Smooth muscle cell (in vitro differentiated cells): ENCODE measurements at regions not wholly inside any gene's neighbourhood (a gene's known extent, or its start where the extent isn't known, plus 50 kb on each side); places are given as distances from the start of the nearest gene placed in this dataset.

Source experiments
- DNase-seq: peaks from one replicate; lab custom pipeline; 2025; ENCODE audit not compliant: unreplicated experiment; lab: John Stamatoyannopoulos, UW
- H2AFZ ChIP-seq: fragments of 200-600 bp; sonication (generic); 2 replicates; pipeline ENCODE4 v1.6.0; 2016; ENCODE audit warnings: antibody characterized with exemption, low read depth, mild to moderate bottlenecking
- H3F3A ChIP-seq: fragments of 200-600 bp; sonication (generic); 2 replicates; pipeline ENCODE4 v1.6.0; 2017; ENCODE audit warnings: antibody characterized with exemption, low read depth
- H3K27ac ChIP-seq: fragments of 200-600 bp; sonication (generic); 2 replicates; pipeline ENCODE4 v1.5.1; 2016; ENCODE audit warnings: low read depth, mild to moderate bottlenecking
- H3K27me3 ChIP-seq: fragments of 200-600 bp; sonication (generic); 2 replicates; pipeline ENCODE4 v1.6.1; 2016; ENCODE audit warnings: low read depth, mild to moderate bottlenecking
- H3K36me3 ChIP-seq: fragments of 200-600 bp; sonication (generic); 2 replicates; pipeline ENCODE4 v1.5.1; 2016; ENCODE audit warnings: low read depth
- H3K4me1 ChIP-seq: fragments of 200-600 bp; sonication (generic); 2 replicates; pipeline ENCODE4 v1.5.1; 2016; ENCODE audit warnings: low read depth
- H3K4me2 ChIP-seq: fragments of 200-600 bp; sonication (generic); 2 replicates; pipeline ENCODE4 v1.6.0; 2016; ENCODE audit warnings: mild to moderate bottlenecking
- H3K4me3 ChIP-seq: fragments of 200-600 bp; sonication (generic); 2 replicates; pipeline ENCODE4 v1.5.1; 2016; ENCODE audit warnings: mild to moderate bottlenecking
- H3K79me2 ChIP-seq: fragments of 200-600 bp; sonication (generic); 2 replicates; pipeline ENCODE4 v1.6.0; 2016; ENCODE audit warnings: low read depth, mild to moderate bottlenecking
- H3K9ac ChIP-seq: fragments of 200-600 bp; sonication (generic); 2 replicates; pipeline ENCODE4 v1.6.0; 2016; ENCODE audit warnings: low read depth
- H3K9me3 ChIP-seq: fragments of 200-600 bp; sonication (generic); replicated peaks from 2 replicates; pipeline ENCODE4 v1.5.1; 2016; ENCODE audit warnings: low read depth
- H4K20me1 ChIP-seq: fragments of 200-600 bp; sonication (generic); 2 replicates; pipeline ENCODE4 v1.6.0; 2016; ENCODE audit warnings: low read depth
- CTCF ChIP-seq: fragments of 200-600 bp; sonication (generic); IDR thresholded peaks from 2 replicates; pipeline ENCODE4 v1.5.1; 2017; ENCODE audit warnings: borderline replicate concordance, mild to moderate bottlenecking, antibody characterized with exemption; ENCODE audit not compliant: insufficient read depth, poor library complexity, severe bottlenecking
- WGBS: methylation state at CpG from one replicate; pipeline ENCODE4 v1.1.7; 2016; ENCODE audit warnings: low lambda C conversion rate; 5-methylcytosine and 5-hydroxymethylcytosine counted together

GRCh38 chr2:39532933-39533332 is 95.8 kb upstream of the MAP4K3 start:
- DNase-seq = no peak

GRCh38 chr2:39534095-39534711 is 97.1 kb upstream of the MAP4K3 start:
- H3K27me3 ChIP-seq = no peaks in the 10 kb centered on the region
- H3K36me3 ChIP-seq = no peaks in the 10 kb centered on the region
- peaks cover 25% of the 10 kb centered on the region for H3K4me1 ChIP-seq
- H3K27ac ChIP-seq = no peak overlapping the region
- no peaks in the 10 kb centered on the region for H4K20me1 ChIP-seq
- no peak overlapping the region for H3K4me3 ChIP-seq
- H3K4me2 ChIP-seq = no peak overlapping the region
- no peaks in the 10 kb centered on the region for H3K79me2 ChIP-seq
- no peak for DNase-seq
- H3K9ac ChIP-seq = no peak overlapping the region
- 77% methylated on average over 4 of the region's 4 CpGs for WGBS
- no peak for TF ChIP-seq CTCF
- no peaks in the 10 kb centered on the region for H3K9me3 ChIP-seq
- no peak overlapping the region for H2AFZ ChIP-seq
- no peaks in the 10 kb centered on the region for H3F3A ChIP-seq

More at GRCh38 chr2:39532933-39533332, 95.8 kb upstream of the MAP4K3 start:
- H3K36me3 ChIP-seq = no peaks in the 10 kb centered on the region
- WGBS = 97% methylated on average over 4 of the region's 4 CpGs
- TF ChIP-seq CTCF = no peak
- H2AFZ ChIP-seq = no peak overlapping the region
- H3K9ac ChIP-seq = no peak overlapping the region
- H3K4me3 ChIP-seq = no peak overlapping the region
- no peaks in the 10 kb centered on the region for H3F3A ChIP-seq
- no peak overlapping the region for H3K4me2 ChIP-seq
- H3K27me3 ChIP-seq = no peaks in the 10 kb centered on the region
- no peak overlapping the region for H3K27ac ChIP-seq
- H3K4me1 ChIP-seq = peaks cover 25% of the 10 kb centered on the region
- no peaks in the 10 kb centered on the region for H4K20me1 ChIP-seq
- H3K9me3 ChIP-seq = no peaks in the 10 kb centered on the region
- H3K79me2 ChIP-seq = no peaks in the 10 kb centered on the region

GRCh38 chr2:39535636-39536185 is 98.6 kb upstream of the MAP4K3 start:
- H2AFZ ChIP-seq = no peak overlapping the region
- no peaks in the 10 kb centered on the region for H4K20me1 ChIP-seq
- no peak for TF ChIP-seq CTCF
- no peak for DNase-seq
- no peak overlapping the region for H3K9ac ChIP-seq
- 83% methylated on average over 7 of the region's 7 CpGs for WGBS
- no peaks in the 10 kb centered on the region for H3K9me3 ChIP-seq
- no peaks in the 10 kb centered on the region for H3K79me2 ChIP-seq
- H3K36me3 ChIP-seq = no peaks in the 10 kb centered on the region
- no peak overlapping the region for H3K27ac ChIP-seq
- no peak overlapping the region for H3K4me2 ChIP-seq
- H3F3A ChIP-seq = no peaks in the 10 kb centered on the region
- no peaks in the 10 kb centered on the region for H3K27me3 ChIP-seq
- peaks cover 14% of the 10 kb centered on the region for H3K4me1 ChIP-seq
- H3K4me3 ChIP-seq = no peak overlapping the region

- no peak overlapping the region for H3K27ac ChIP-seq
- no peak overlapping the region for H3K4me2 ChIP-seq
- H3K36me3 ChIP-seq = no peaks in the 10 kb centered on the region
- DNase-seq = no peak
- H3K4me3 ChIP-seq = no peak overlapping the region
- no peaks in the 10 kb centered on the region for H3K9me3 ChIP-seq
- H2AFZ ChIP-seq = no peak overlapping the region
- no peaks in the 10 kb centered on the region for H4K20me1 ChIP-seq
- 58% methylated on average over 3 of the region's 3 CpGs for WGBS
- H3K4me1 ChIP-seq = peaks cover 17% of the 10 kb centered on the region
- no peak for TF ChIP-seq CTCF
- H3K27me3 ChIP-seq = no peaks in the 10 kb centered on the region
- H3F3A ChIP-seq = no peaks in the 10 kb centered on the region
- H3K9ac ChIP-seq = no peak overlapping the region
- no peaks in the 10 kb centered on the region for H3K79me2 ChIP-seq
Measured at GRCh38 chr2:39537150-39537549, 100.1 kb upstream of the MAP4K3 start.
